ENCODE measurements at regions not wholly inside any gene's neighbourhood (a gene's known extent, or its start where the extent isn't known, plus 50 kb on each side); places are given as distances from the start of the nearest gene placed in this dataset.

GRCh38 chr2:146031158-146031557 is 1511.2 kb upstream of the ZEB2 start:
- H3K4me3 ChIP-seq (ENCODE audit: low read depth, low read length, poor library complexity, severe bottlenecking), result no peak overlapping the region
- no peaks in the 10 kb centered on the region for H3K9me3 ChIP-seq (ENCODE audit: low read depth, low read length, poor library complexity, severe bottlenecking)
- ChIA-PET POLR2A (ENCODE audit: low non-redundant PET) (interaction anchor here (0.7 kb wide), 1 partner anchor 117 kb away, joined by 4 read pairs; no protein-coding TSS in a partner anchor), CTCF (no interaction called here)
- intact Hi-C loops (cut with micrococcal nuclease; ENCODE audit: unreplicated experiment), result no loop called here
- peak; percentile 3 for DNase-seq (ENCODE audit: low spot score)
- TF ChIP-seq EZH2 (IDR thresholded peaks at IDR 0.05; ENCODE audit: borderline replicate concordance, low read depth, low read length, poor library complexity, severe bottlenecking) (no peak), CTCF (conservative IDR thresholded peaks at IDR 0.05; ENCODE audit: low read depth, low read length) (no peak)
- BruUV-seq (replicated peaks), result no TSS peak
- no peaks in the 10 kb centered on the region for H3K4me1 ChIP-seq (ENCODE audit: insufficient read depth, low read length, poor library complexity, severe bottlenecking)
- no peaks in the 10 kb centered on the region for H3K27me3 ChIP-seq (replicated peaks; ENCODE audit: insufficient read depth, low read depth, low read length, poor library complexity)
- H3K36me3 ChIP-seq (ENCODE audit: insufficient read depth, low read length, poor library complexity, severe bottlenecking), result no peaks in the 10 kb centered on the region
- H3K27ac ChIP-seq (ENCODE audit: low read depth, low read length, poor library complexity, severe bottlenecking), result no peak overlapping the region

GRCh38 chr2:146027156-146027555 is 1507.2 kb upstream of the ZEB2 start:
- POLR2A ChIA-PET (ENCODE audit: low non-redundant PET), result no interaction called here
- intact Hi-C loops (cut with micrococcal nuclease; ENCODE audit: unreplicated experiment), result no loop called here

GRCh38 chr2:146025519-146025918 is 1505.6 kb upstream of the ZEB2 start:
- ChIA-PET POLR2A (ENCODE audit: low non-redundant PET) (no interaction called here), CTCF (no interaction called here)
- H3K9me3 ChIP-seq (ENCODE audit: low read depth, low read length, poor library complexity, severe bottlenecking), result no peaks in the 10 kb centered on the region
- no peaks in the 10 kb centered on the region for H3K27me3 ChIP-seq (replicated peaks; ENCODE audit: insufficient read depth, low read depth, low read length, poor library complexity)
- H3K36me3 ChIP-seq (ENCODE audit: insufficient read depth, low read length, poor library complexity, severe bottlenecking), result no peaks in the 10 kb centered on the region
- H3K4me1 ChIP-seq (ENCODE audit: insufficient read depth, low read length, poor library complexity, severe bottlenecking), result no peaks in the 10 kb centered on the region
- no TSS peak for BruUV-seq (replicated peaks)
- DNase-seq (ENCODE audit: low spot score), result no peak
- intact Hi-C loops (cut with micrococcal nuclease; ENCODE audit: unreplicated experiment), result no loop called here
- no peak for TF ChIP-seq CTCF (conservative IDR thresholded peaks at IDR 0.05; ENCODE audit: low read depth, low read length)
- no peak for TF ChIP-seq EZH2 (IDR thresholded peaks at IDR 0.05; ENCODE audit: borderline replicate concordance, low read depth, low read length, poor library complexity, severe bottlenecking)
- no peak overlapping the region for H3K4me3 ChIP-seq (ENCODE audit: low read depth, low read length, poor library complexity, severe bottlenecking)
- H3K27ac ChIP-seq (ENCODE audit: low read depth, low read length, poor library complexity, severe bottlenecking), result no peak overlapping the region

More at GRCh38 chr2:146027156-146027555, 1507.2 kb upstream of the ZEB2 start:
- Histone ChIP-seq H3K27me3 (replicated peaks; ENCODE audit: insufficient read depth, low read depth, low read length, poor library complexity) (no peaks in the 10 kb centered on the region), H3K4me3 (ENCODE audit: low read depth, low read length, poor library complexity, severe bottlenecking) (no peak overlapping the region), H3K9me3 (ENCODE audit: low read depth, low read length, poor library complexity, severe bottlenecking) (no peaks in the 10 kb centered on the region), H3K36me3 (ENCODE audit: insufficient read depth, low read length, poor library complexity, severe bottlenecking) (no peaks in the 10 kb centered on the region), H3K27ac (ENCODE audit: low read depth, low read length, poor library complexity, severe bottlenecking) (no peak overlapping the region), H3K4me1 (ENCODE audit: insufficient read depth, low read length, poor library complexity, severe bottlenecking) (no peaks in the 10 kb centered on the region)
- no peak for DNase-seq (ENCODE audit: low spot score)
- no TSS peak for BruUV-seq (replicated peaks)
- CTCF ChIA-PET, result interaction anchor here (0.6 kb wide), 1 partner anchor 1665 kb away, joined by 3 read pairs; no protein-coding TSS in a partner anchor
- TF ChIP-seq EZH2 (IDR thresholded peaks at IDR 0.05; ENCODE audit: borderline replicate concordance, low read depth, low read length, poor library complexity, severe bottlenecking), result no peak
- no peak for TF ChIP-seq CTCF (conservative IDR thresholded peaks at IDR 0.05; ENCODE audit: low read depth, low read length)
